Loucy (cell line): ENCODE measurements at regions not wholly inside any gene's neighbourhood (a gene's known extent, or its start where the extent isn't known, plus 50 kb on each side); places are given as distances from the start of the nearest gene placed in this dataset.

Experiments
- H2AFZ ChIP-seq: fragments of 200-600 bp; sonication (generic); 2 replicates; pipeline ENCODE4 v1.6.0; 2016; ENCODE audit warnings: antibody characterized with exemption, mild to moderate bottlenecking, low read length, moderate library complexity
- H3F3A ChIP-seq: fragments of 200-600 bp; 2 replicates; pipeline ENCODE4 v1.6.0; 2016; ENCODE audit warnings: antibody characterized with exemption, low read depth, mild to moderate bottlenecking
- H3K27me3 ChIP-seq: fragments of 200-600 bp; sonication (generic); 2 replicates; pipeline ENCODE4 v1.6.1; 2014; ENCODE audit warnings: low read length, mild to moderate bottlenecking; ENCODE audit not compliant: insufficient read depth, poor library complexity, severe bottlenecking
- H3K36me3 ChIP-seq: fragments of 200-600 bp; sonication (generic); 2 replicates; pipeline ENCODE4 v1.6.1; 2016; ENCODE audit warnings: low read length; ENCODE audit not compliant: insufficient read depth
- H3K4me1 ChIP-seq: fragments of 200-600 bp; sonication (generic); 2 replicates; pipeline ENCODE4 v1.5.1; 2014; ENCODE audit warnings: low read length, mild to moderate bottlenecking; ENCODE audit not compliant: insufficient read depth, poor library complexity, severe bottlenecking
- H3K4me2 ChIP-seq: fragments of 200-600 bp; sonication (generic); 2 replicates; pipeline ENCODE4 v1.6.0; 2014; ENCODE audit warnings: antibody characterized with exemption, low read length, low read depth, mild to moderate bottlenecking; ENCODE audit not compliant: poor library complexity, severe bottlenecking
- H3K4me3 ChIP-seq: fragments of 200-600 bp; sonication (generic); 2 replicates; pipeline ENCODE4 v1.5.1; 2014; ENCODE audit warnings: low read length, mild to moderate bottlenecking, mixed read lengths; ENCODE audit not compliant: poor library complexity, severe bottlenecking
- H3K79me2 ChIP-seq: fragments of 200-600 bp; sonication (generic); 2 replicates; pipeline ENCODE4 v1.6.1; 2014; ENCODE audit warnings: low read length; ENCODE audit not compliant: insufficient read depth
- H3K9ac ChIP-seq: fragments of 200-600 bp; sonication (generic); 2 replicates; pipeline ENCODE4 v1.6.0; 2014; ENCODE audit warnings: mild to moderate bottlenecking, low read depth, low read length, moderate library complexity; ENCODE audit not compliant: poor library complexity, severe bottlenecking
- H3K9me2 ChIP-seq: fragments of 200-600 bp; sonication (generic); replicated peaks from 2 replicates; pipeline ENCODE4 v1.6.1; 2016; ENCODE audit warnings: low read depth, low read length, mixed read lengths
- H3K9me3 ChIP-seq: fragments of 200-600 bp; sonication (generic); 2 replicates; pipeline ENCODE4 v1.6.1; 2014; ENCODE audit warnings: mild to moderate bottlenecking, antibody characterized with exemption, low read length, low read depth; ENCODE audit not compliant: insufficient read depth
- H4K20me1 ChIP-seq: fragments of 200-600 bp; sonication (generic); 2 replicates; pipeline ENCODE4 v1.6.0; 2014; ENCODE audit warnings: antibody characterized with exemption, low read length, mild to moderate bottlenecking; ENCODE audit not compliant: insufficient read depth, poor library complexity, severe bottlenecking
- EZH2phosphoT487 ChIP-seq: fragments of 200-600 bp; IDR thresholded peaks from 2 replicates; pipeline ENCODE4 v1.6.1; 2018; ENCODE audit warnings: antibody characterized with exemption, mild to moderate bottlenecking, moderate library complexity, borderline replicate concordance
- TF ChIP-seq, protein P1 (sequence below): fragments of 200-600 bp; sonication (generic); conservative IDR thresholded peaks from 2 replicates; pipeline ENCODE4 v1.5.1; 2014; ENCODE audit warnings: mild to moderate bottlenecking, antibody characterized with exemption, low read length

DNA sequence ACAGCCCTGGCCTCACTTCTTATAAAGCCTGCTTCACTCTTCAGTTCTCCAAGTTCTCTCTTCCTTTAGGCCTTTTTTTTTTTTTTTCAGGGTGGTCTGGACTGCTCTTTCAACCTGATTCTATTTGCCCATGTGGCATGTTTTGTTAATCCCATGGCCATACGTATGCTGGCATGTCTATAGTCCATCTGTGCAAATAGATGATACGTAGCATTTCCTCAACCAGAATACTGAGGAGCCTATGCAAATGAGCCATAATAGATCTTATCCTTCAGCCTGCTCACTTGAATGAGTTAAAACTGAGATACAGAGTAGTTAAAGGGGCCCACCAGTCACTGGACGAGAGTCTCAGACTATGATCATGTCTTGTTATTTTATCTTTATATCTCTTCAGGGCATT lies 265.2 kb upstream of the CXCR4 start:
- no peak for TF ChIP-seq EZH2phosphoT487
- TF ChIP-seq, protein P1, sequence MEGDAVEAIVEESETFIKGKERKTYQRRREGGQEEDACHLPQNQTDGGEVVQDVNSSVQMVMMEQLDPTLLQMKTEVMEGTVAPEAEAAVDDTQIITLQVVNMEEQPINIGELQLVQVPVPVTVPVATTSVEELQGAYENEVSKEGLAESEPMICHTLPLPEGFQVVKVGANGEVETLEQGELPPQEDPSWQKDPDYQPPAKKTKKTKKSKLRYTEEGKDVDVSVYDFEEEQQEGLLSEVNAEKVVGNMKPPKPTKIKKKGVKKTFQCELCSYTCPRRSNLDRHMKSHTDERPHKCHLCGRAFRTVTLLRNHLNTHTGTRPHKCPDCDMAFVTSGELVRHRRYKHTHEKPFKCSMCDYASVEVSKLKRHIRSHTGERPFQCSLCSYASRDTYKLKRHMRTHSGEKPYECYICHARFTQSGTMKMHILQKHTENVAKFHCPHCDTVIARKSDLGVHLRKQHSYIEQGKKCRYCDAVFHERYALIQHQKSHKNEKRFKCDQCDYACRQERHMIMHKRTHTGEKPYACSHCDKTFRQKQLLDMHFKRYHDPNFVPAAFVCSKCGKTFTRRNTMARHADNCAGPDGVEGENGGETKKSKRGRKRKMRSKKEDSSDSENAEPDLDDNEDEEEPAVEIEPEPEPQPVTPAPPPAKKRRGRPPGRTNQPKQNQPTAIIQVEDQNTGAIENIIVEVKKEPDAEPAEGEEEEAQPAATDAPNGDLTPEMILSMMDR = no peak
- no peaks in the 10 kb centered on the region for H3K27me3 ChIP-seq
- peaks cover 35% of the 10 kb centered on the region for H3K4me1 ChIP-seq
- H2AFZ ChIP-seq = no peak overlapping the region
- no peaks in the 10 kb centered on the region for H3K9me3 ChIP-seq
- no peak overlapping the region for H3K4me3 ChIP-seq
- no peaks in the 10 kb centered on the region for H3K36me3 ChIP-seq
- H3K9ac ChIP-seq = no peak overlapping the region
- H3K4me2 ChIP-seq = no peak overlapping the region
- no peaks in the 10 kb centered on the region for H3F3A ChIP-seq
- no peaks in the 10 kb centered on the region for H3K79me2 ChIP-seq
- H3K9me2 ChIP-seq = no peaks in the 10 kb centered on the region
- H4K20me1 ChIP-seq = no peaks in the 10 kb centered on the region

DNA sequence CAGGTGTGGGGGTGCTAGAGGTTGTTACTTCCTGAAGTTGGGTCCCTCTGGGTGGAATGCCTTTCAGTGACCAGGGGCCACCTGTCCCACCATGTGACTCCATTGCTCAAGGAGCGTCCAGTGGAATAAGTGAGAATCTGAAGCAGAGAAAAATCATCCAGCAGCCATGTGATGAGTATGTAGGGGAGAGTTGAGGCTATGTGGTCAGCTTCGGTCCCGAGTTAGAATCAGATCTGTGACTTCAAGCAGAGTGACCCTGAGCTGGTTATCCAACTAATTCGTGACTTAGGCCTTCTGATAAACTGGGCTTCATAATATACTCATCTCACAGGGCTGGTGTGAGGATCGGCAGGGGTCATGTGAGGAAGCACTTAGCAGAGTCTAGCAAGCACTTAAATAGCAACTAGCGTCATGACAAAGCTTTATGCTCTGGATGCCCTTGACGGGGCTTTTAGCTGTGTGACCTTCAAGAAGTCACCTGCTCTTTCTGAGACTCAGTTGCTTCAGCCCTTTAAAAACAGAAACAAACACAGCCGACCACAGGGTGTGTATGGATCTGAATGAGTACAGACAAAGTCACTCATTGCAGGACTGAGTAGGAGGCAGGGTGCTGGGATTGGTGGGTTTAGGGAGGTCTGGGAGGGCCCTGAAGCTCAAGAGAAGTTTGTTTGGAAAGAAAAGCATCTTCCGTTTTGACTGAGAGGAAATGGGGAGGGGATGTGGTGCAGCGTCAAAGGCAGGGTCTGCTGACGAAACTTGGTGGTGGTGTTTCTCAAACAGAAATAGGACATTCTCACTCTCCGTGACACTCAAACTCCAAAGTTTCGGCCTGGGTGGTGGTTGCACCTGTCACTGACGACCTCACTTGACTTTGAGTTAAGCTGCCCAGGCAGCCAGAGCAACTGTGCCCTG lies 264.0 kb upstream of the CXCR4 start:
- Histone ChIP-seq H3K79me2 (no peaks in the 10 kb centered on the region), H3K27me3 (no peaks in the 10 kb centered on the region), H3K4me1 (peaks cover 45% of the 10 kb centered on the region), H3K9me2 (no peaks in the 10 kb centered on the region), H3K4me3 (no peak overlapping the region), H3K4me2 (peak overlapping the region; percentile 15), H3K9ac (peak overlapping the region; percentile 13), H3K9me3 (no peaks in the 10 kb centered on the region), H3F3A (no peaks in the 10 kb centered on the region), H2AFZ (peak overlapping the region; percentile 22; the same call in 1 of the 2 replicates), H3K36me3 (no peaks in the 10 kb centered on the region), H4K20me1 (no peaks in the 10 kb centered on the region)
- no peak for TF ChIP-seq EZH2phosphoT487
- TF ChIP-seq, protein P1 = no peak

DNA sequence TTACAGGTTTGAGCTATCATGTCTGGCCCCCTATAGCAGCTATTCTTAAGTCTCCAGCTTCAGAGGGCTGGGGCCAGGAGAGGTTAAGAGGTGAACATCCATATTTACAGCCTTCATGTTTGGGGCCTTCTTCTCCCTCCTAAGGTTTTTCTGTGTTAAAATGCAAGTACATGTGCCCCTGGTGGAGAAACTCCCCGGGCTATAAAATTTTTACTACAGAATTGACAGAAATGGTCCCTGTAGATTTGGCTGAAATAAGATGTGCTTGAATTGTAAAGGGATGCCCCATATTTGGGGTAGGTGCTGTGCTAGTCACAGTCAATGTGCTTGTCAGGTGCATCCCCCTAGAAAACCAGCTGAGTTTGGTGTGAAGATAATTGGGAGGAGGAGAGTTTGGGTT lies 263.3 kb upstream of the CXCR4 start:
- Histone ChIP-seq H3K4me1 (peaks cover 47% of the 10 kb centered on the region), H3K4me2 (no peak overlapping the region), H3K9me3 (no peaks in the 10 kb centered on the region), H2AFZ (no peak overlapping the region), H3K79me2 (no peaks in the 10 kb centered on the region), H4K20me1 (no peaks in the 10 kb centered on the region), H3K27me3 (no peaks in the 10 kb centered on the region), H3K36me3 (no peaks in the 10 kb centered on the region), H3K9me2 (no peaks in the 10 kb centered on the region), H3K4me3 (no peak overlapping the region), H3F3A (no peaks in the 10 kb centered on the region), H3K9ac (no peak overlapping the region)
- TF ChIP-seq EZH2phosphoT487 = no peak
- TF ChIP-seq, protein P1 = peak; percentile 40
